ENCODE measurements at regions not wholly inside any gene's neighbourhood (a gene's known extent, or its start where the extent isn't known, plus 50 kb on each side); places are given as distances from the start of the nearest gene placed in this dataset.

DNA sequence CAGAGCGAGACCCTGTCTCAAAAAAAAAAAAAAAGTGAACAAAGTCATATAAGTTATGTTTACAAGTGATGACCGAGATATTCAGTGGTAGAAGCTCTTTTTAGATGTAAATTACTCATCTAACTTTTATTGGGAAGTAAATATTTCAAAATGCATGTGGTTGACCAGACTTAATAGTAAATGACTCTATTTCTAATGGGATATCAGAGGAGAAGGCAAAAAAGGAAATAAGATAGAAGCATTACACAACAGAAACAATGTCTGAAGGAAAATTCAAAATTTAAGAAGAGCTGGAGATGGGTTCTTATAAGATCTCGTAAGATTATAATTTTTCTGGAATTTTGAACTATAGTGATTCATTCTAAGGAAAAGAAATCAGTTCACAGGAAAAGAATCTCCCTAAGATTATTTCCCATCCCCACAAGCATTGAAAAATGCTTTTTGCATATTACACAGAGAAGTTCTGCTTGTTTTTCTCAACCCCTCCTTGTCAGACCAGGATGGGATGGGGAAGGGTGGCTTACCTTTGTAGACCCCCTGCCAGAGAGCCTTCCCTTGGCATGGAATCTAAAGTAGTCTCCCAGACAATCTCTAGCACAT, 63.1 kb upstream of the STK38L start:
- TF ChIP-seq, protein P1, sequence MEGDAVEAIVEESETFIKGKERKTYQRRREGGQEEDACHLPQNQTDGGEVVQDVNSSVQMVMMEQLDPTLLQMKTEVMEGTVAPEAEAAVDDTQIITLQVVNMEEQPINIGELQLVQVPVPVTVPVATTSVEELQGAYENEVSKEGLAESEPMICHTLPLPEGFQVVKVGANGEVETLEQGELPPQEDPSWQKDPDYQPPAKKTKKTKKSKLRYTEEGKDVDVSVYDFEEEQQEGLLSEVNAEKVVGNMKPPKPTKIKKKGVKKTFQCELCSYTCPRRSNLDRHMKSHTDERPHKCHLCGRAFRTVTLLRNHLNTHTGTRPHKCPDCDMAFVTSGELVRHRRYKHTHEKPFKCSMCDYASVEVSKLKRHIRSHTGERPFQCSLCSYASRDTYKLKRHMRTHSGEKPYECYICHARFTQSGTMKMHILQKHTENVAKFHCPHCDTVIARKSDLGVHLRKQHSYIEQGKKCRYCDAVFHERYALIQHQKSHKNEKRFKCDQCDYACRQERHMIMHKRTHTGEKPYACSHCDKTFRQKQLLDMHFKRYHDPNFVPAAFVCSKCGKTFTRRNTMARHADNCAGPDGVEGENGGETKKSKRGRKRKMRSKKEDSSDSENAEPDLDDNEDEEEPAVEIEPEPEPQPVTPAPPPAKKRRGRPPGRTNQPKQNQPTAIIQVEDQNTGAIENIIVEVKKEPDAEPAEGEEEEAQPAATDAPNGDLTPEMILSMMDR (IDR thresholded peaks at IDR 0.05; ENCODE audit: low read length), result no peak
- no peak for TF ChIP-seq EZH2 (IDR thresholded peaks at IDR 0.05; ENCODE audit: borderline replicate concordance, low read length)

All from OCI-LY1 (cell line).